ENCODE measurements at regions not wholly inside any gene's neighbourhood (a gene's known extent, or its start where the extent isn't known, plus 50 kb on each side); places are given as distances from the start of the nearest gene placed in this dataset.
"Not testable (repeated sequence)": the region's sequence is repeated elsewhere in the genome, so short reads cannot be mapped to it uniquely, and the experiment has no call there.

- DNase-seq (ENCODE audit: low spot score): no peak
Observed at GRCh38 chrX:124426288-124427169, 80.2 kb downstream of the SH2D1A start.

GRCh38 chrX:124433186-124433585 is 86.8 kb downstream of the SH2D1A start:
- no peak for DNase-seq (ENCODE audit: low spot score)

GRCh38 chrX:124435616-124436015 is 89.3 kb downstream of the SH2D1A start:
- DNase-seq (ENCODE audit: low spot score): no peak

GRCh38 chrX:124440695-124441094 is 94.3 kb downstream of the SH2D1A start:
- DNase-seq (ENCODE audit: low spot score): no peak

- no peak for DNase-seq (ENCODE audit: low spot score)
Observed at GRCh38 chrX:124441971-124442590, 95.7 kb downstream of the SH2D1A start.

GRCh38 chrX:124455966-124456365 is 109.6 kb downstream of the SH2D1A start:
- no peak for DNase-seq (ENCODE audit: low spot score)

- not testable (repeated sequence) for DNase-seq (ENCODE audit: low spot score)
Observed at GRCh38 chrX:124459851-124460250, 113.5 kb downstream of the SH2D1A start.

- no peak for DNase-seq (ENCODE audit: low spot score)
Observed at GRCh38 chrX:124462931-124463330, 116.6 kb downstream of the SH2D1A start.

GRCh38 chrX:124467202-124467601 is 120.8 kb downstream of the SH2D1A start:
- DNase-seq (ENCODE audit: low spot score): no peak

GRCh38 chrX:124475358-124475757 is 129.0 kb downstream of the SH2D1A start:
- DNase-seq (ENCODE audit: low spot score): no peak

- DNase-seq (ENCODE audit: low spot score): no peak
Observed at GRCh38 chrX:124476562-124476961, 130.2 kb downstream of the SH2D1A start.

- no peak for DNase-seq (ENCODE audit: low spot score)
Observed at GRCh38 chrX:124478046-124478445, 131.7 kb downstream of the SH2D1A start.

GRCh38 chrX:124488412-124489161 is 142.2 kb downstream of the SH2D1A start:
- DNase-seq (ENCODE audit: low spot score): no peak

- no peak for DNase-seq (ENCODE audit: low spot score)
Observed at GRCh38 chrX:124493984-124494383, 147.6 kb downstream of the SH2D1A start.

- no peak for DNase-seq (ENCODE audit: low spot score)
Observed at GRCh38 chrX:124497386-124497785, 151.0 kb downstream of the SH2D1A start.

- no peak for DNase-seq (ENCODE audit: low spot score)
Observed at GRCh38 chrX:124501586-124501985, 155.2 kb downstream of the SH2D1A start.

GRCh38 chrX:124502166-124502565 is 155.8 kb downstream of the SH2D1A start:
- no peak for DNase-seq (ENCODE audit: low spot score)

GRCh38 chrX:124502599-124502998 is 156.2 kb downstream of the SH2D1A start:
- DNase-seq (ENCODE audit: low spot score): no peak

GRCh38 chrX:124504111-124504983 is 158.0 kb downstream of the SH2D1A start:
- no peak for DNase-seq (ENCODE audit: low spot score)

GRCh38 chrX:124506066-124506465 is 159.7 kb downstream of the SH2D1A start:
- DNase-seq (ENCODE audit: low spot score): no peak

GRCh38 chrX:124507246-124507645 is 160.9 kb downstream of the SH2D1A start:
- DNase-seq (ENCODE audit: low spot score): no peak

GRCh38 chrX:124518885-124519284 is 172.5 kb downstream of the SH2D1A start:
- DNase-seq (ENCODE audit: low spot score): no peak
